ENCODE measurements at regions not wholly inside any gene's neighbourhood (a gene's known extent, or its start where the extent isn't known, plus 50 kb on each side); places are given as distances from the start of the nearest gene placed in this dataset.

GRCh38 chr11:70526116-70527045, 128.1 kb downstream of the CTTN start:
- H3K27ac Mint-ChIP-seq, result no peak overlapping the region
- ChIA-PET POLR2A (no interaction called here), CTCF (no interaction called here)
- H3K36me3 Mint-ChIP-seq, result no peaks in the 10 kb centered on the region
- H3K4me1 Mint-ChIP-seq (ENCODE audit: low read depth), result no peaks in the 10 kb centered on the region
- DNase-seq, result no peak
- H3K27me3 Mint-ChIP-seq, result peaks cover 20% of the 10 kb centered on the region
- H3K9me3 Mint-ChIP-seq, result no peaks in the 10 kb centered on the region
- no peak overlapping the region for H3K4me3 Mint-ChIP-seq
- intact Hi-C loops (cut with micrococcal nuclease), result no loop called here

- no peaks in the 10 kb centered on the region for H3K4me1 Mint-ChIP-seq (ENCODE audit: low read depth)
- intact Hi-C loops (cut with micrococcal nuclease), result no loop called here
- no peak for DNase-seq
These were observed 128.7 kb downstream of the CTTN start for GRCh38 chr11:70527046-70527395.

DNA sequence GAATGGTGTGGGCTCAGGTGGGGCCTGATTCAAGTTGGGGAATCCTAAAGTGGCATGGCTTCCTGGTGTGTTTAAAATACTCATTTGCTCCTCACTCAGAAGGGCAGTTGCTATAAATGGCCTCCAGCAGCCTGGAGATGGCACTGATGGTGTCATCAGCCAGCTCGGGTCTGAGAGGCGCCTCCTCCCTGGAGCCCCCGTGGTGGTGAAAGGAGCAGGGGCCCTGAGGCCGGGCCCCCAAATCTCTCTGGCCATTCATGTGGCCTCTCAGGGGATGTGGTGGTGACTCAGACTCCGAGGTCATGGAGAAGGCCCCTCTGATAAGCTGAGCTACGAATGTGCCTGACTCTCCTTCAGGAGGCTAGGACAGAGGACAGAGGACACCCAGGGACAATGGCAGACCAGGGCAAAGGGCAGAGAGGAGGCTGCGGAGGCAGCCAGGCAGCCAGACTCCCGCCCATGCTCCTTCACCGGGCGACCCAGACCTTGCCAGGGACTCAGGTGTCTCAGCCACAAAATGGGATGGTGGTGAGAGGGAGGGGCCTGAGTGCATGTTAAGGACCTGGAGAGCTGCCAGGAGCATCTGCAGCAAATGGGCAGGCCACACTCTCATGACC, 129.2 kb downstream of the CTTN start:
- H3K36me3 Mint-ChIP-seq, result no peaks in the 10 kb centered on the region
- no peak overlapping the region for H3K27ac Mint-ChIP-seq
- peaks cover 10% of the 10 kb centered on the region for H3K27me3 Mint-ChIP-seq
- DNase-seq, result no peak
- ChIA-PET POLR2A (no interaction called here), CTCF (interaction anchor here (1.1 kb wide), 1 partner anchor 32 kb away, joined by 3 read pairs; no protein-coding TSS in a partner anchor)
- H3K9me3 Mint-ChIP-seq, result no peaks in the 10 kb centered on the region
- no peak overlapping the region for H3K4me3 Mint-ChIP-seq
- H3K4me1 Mint-ChIP-seq (ENCODE audit: low read depth), result no peaks in the 10 kb centered on the region
- intact Hi-C loops (cut with micrococcal nuclease), result no loop called here

More at GRCh38 chr11:70527046-70527395, 128.7 kb downstream of the CTTN start:
- no peaks in the 10 kb centered on the region for H3K9me3 Mint-ChIP-seq
- peaks cover 14% of the 10 kb centered on the region for H3K27me3 Mint-ChIP-seq
- no peak overlapping the region for H3K4me3 Mint-ChIP-seq
- POLR2A ChIA-PET, result no interaction called here
- H3K36me3 Mint-ChIP-seq, result no peaks in the 10 kb centered on the region
- CTCF ChIA-PET, result no interaction called here
- H3K27ac Mint-ChIP-seq, result no peak overlapping the region

- POLR2A ChIA-PET, result no interaction called here
- Mint-ChIP-seq H3K27ac (no peak overlapping the region), H3K4me1 (ENCODE audit: low read depth) (no peaks in the 10 kb centered on the region), H3K9me3 (no peaks in the 10 kb centered on the region), H3K4me3 (no peak overlapping the region), H3K27me3 (peaks cover 9% of the 10 kb centered on the region), H3K36me3 (no peaks in the 10 kb centered on the region)
- intact Hi-C loops (cut with micrococcal nuclease), result no loop called here
- DNase-seq, result no peak
- CTCF ChIA-PET, result interaction anchor here (1.1 kb wide), 1 partner anchor 33 kb away, joined by 3 read pairs; no protein-coding TSS in a partner anchor
These were observed 129.9 kb downstream of the CTTN start for GRCh38 chr11:70528046-70528793.

- intact Hi-C loops (cut with micrococcal nuclease), result no loop called here
- Mint-ChIP-seq H3K4me3 (no peak overlapping the region), H3K27me3 (peaks cover 6% of the 10 kb centered on the region), H3K9me3 (peaks cover 5% of the 10 kb centered on the region), H3K27ac (no peak overlapping the region), H3K4me1 (ENCODE audit: low read depth) (no peaks in the 10 kb centered on the region), H3K36me3 (no peaks in the 10 kb centered on the region)
- DNase-seq, result no peak
- CTCF ChIA-PET, result interaction anchor here (1.1 kb wide), 1 partner anchor 33 kb away, joined by 3 read pairs; no protein-coding TSS in a partner anchor
- POLR2A ChIA-PET, result no interaction called here
These were observed 130.7 kb downstream of the CTTN start for GRCh38 chr11:70528794-70529580.

- no peak overlapping the region for H3K4me3 Mint-ChIP-seq
- H3K27ac Mint-ChIP-seq, result no peak overlapping the region
- no peaks in the 10 kb centered on the region for H3K36me3 Mint-ChIP-seq
- no peak for DNase-seq
- no peaks in the 10 kb centered on the region for H3K4me1 Mint-ChIP-seq (ENCODE audit: low read depth)
- H3K27me3 Mint-ChIP-seq, result no peaks in the 10 kb centered on the region
- intact Hi-C loops (cut with micrococcal nuclease), result no loop called here
- peaks cover 6% of the 10 kb centered on the region for H3K9me3 Mint-ChIP-seq
- CTCF ChIA-PET, result no interaction called here
- POLR2A ChIA-PET, result no interaction called here
These were observed 131.7 kb downstream of the CTTN start for GRCh38 chr11:70530010-70530409.

DNA sequence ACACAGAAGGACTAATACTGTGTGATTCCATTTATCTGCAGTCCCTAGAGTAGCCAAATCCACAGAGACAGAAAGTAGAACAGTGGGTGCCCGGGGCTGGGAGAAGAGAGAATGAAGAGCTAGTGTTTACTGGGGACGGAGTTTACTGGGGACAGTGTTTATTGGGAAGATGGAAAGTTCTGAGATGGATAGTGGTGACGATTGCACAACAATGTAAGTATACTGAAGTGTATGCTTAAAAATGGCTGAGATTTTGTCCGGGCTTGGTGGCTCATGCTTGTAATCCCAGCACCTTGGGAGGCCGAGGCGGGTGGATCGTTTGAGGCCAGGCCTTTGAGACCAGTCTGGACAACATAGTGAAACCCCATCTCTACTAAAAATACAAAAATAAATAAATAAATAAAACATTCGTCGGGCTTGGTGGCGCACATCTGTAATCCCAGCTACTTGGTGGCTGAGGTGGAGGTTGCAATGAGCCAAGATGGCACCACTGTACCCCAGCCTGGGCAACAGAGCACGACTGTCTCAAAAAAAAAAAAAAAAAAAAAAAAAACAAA, 132.4 kb downstream of the CTTN start:
- CTCF ChIA-PET, result no interaction called here
- peaks cover 6% of the 10 kb centered on the region for H3K9me3 Mint-ChIP-seq

GRCh38 chr11:70531281-70532065, 133.1 kb downstream of the CTTN start:
- no peak overlapping the region for H3K4me3 Mint-ChIP-seq
- POLR2A ChIA-PET, result no interaction called here
- intact Hi-C loops (cut with micrococcal nuclease), result no loop called here
- no peak overlapping the region for H3K27ac Mint-ChIP-seq
- H3K9me3 Mint-ChIP-seq, result peaks cover 6% of the 10 kb centered on the region
- H3K36me3 Mint-ChIP-seq, result no peaks in the 10 kb centered on the region
- H3K4me1 Mint-ChIP-seq (ENCODE audit: low read depth), result no peaks in the 10 kb centered on the region
- H3K27me3 Mint-ChIP-seq, result no peaks in the 10 kb centered on the region
- CTCF ChIA-PET, result no interaction called here
- no peak for DNase-seq

More for the DNA sequence above, 132.4 kb downstream of the CTTN start:
- no peak for DNase-seq
- Mint-ChIP-seq H3K36me3 (no peaks in the 10 kb centered on the region), H3K27me3 (no peaks in the 10 kb centered on the region), H3K4me3 (no peak overlapping the region), H3K27ac (no peak overlapping the region), H3K4me1 (ENCODE audit: low read depth) (no peaks in the 10 kb centered on the region)
- POLR2A ChIA-PET, result no interaction called here
- intact Hi-C loops (cut with micrococcal nuclease), result no loop called here

GRCh38 chr11:70532066-70532440, 133.7 kb downstream of the CTTN start:
- ChIA-PET POLR2A (no interaction called here), CTCF (no interaction called here)

GRCh38 chr11:70532731-70533130, 134.4 kb downstream of the CTTN start:
- peaks cover 6% of the 10 kb centered on the region for H3K9me3 Mint-ChIP-seq

More at GRCh38 chr11:70532066-70532440, 133.7 kb downstream of the CTTN start:
- DNase-seq, result no peak
- H3K4me3 Mint-ChIP-seq, result no peak overlapping the region
- intact Hi-C loops (cut with micrococcal nuclease), result no loop called here
- H3K4me1 Mint-ChIP-seq (ENCODE audit: low read depth), result no peaks in the 10 kb centered on the region
- no peaks in the 10 kb centered on the region for H3K27me3 Mint-ChIP-seq
- H3K27ac Mint-ChIP-seq, result no peak overlapping the region
- H3K36me3 Mint-ChIP-seq, result no peaks in the 10 kb centered on the region
- peaks cover 6% of the 10 kb centered on the region for H3K9me3 Mint-ChIP-seq

More at GRCh38 chr11:70532731-70533130, 134.4 kb downstream of the CTTN start:
- intact Hi-C loops (cut with micrococcal nuclease), result no loop called here
- H3K4me3 Mint-ChIP-seq, result no peak overlapping the region
- no peaks in the 10 kb centered on the region for H3K27me3 Mint-ChIP-seq
- no peak overlapping the region for H3K27ac Mint-ChIP-seq
- no peaks in the 10 kb centered on the region for H3K36me3 Mint-ChIP-seq
- no peak for DNase-seq
- CTCF ChIA-PET, result no interaction called here
- POLR2A ChIA-PET, result no interaction called here
- no peaks in the 10 kb centered on the region for H3K4me1 Mint-ChIP-seq (ENCODE audit: low read depth)
